ENCODE measurements at regions not wholly inside any gene's neighbourhood (a gene's known extent, or its start where the extent isn't known, plus 50 kb on each side); places are given as distances from the start of the nearest gene placed in this dataset.

GRCh38 chr1:34648501-34648900 lies 106.3 kb upstream of the GJB5 start:
- no TSS peak for BruUV-seq (replicated peaks)
- peaks cover 11% of the 10 kb centered on the region for H3K27me3 ChIP-seq (ENCODE audit: control insufficient read depth, insufficient read depth, low read length)
- no peak overlapping the region for H3K27ac ChIP-seq (ENCODE audit: low read length)
- CTCF ChIA-PET: no interaction called here
- H3K4me3 ChIP-seq (ENCODE audit: low read depth in 2 of 2, low read length in 2 of 2): no peak overlapping the region
- H3K4me1 ChIP-seq (ENCODE audit: control insufficient read depth, insufficient read depth, low read length): no peaks in the 10 kb centered on the region
- POLR2A ChIA-PET: no interaction called here
- TF ChIP-seq CTCF (IDR thresholded peaks at IDR 0.05) (no peak), SIN3A (IDR thresholded peaks at IDR 0.05; ENCODE audit: borderline replicate concordance, insufficient read depth, low read depth, low read length) (no peak), TCF7L2 (IDR thresholded peaks at IDR 0.05; ENCODE audit: low read depth, low read length) (no peak)
- no peaks in the 10 kb centered on the region for H3K9me3 ChIP-seq (ENCODE audit: control insufficient read depth, insufficient read depth, low read depth, low read length)
- DNase-seq (ENCODE audit: low read depth, low spot score) (no peak), ATAC-seq (no peak)
- H3K36me3 ChIP-seq (ENCODE audit: control insufficient read depth, insufficient read depth, low read length): no peaks in the 10 kb centered on the region
- in situ Hi-C loops (cut with HindIII; ENCODE audit: low pct_unique_long_range_greater_than_20kb, low sequenced_read_pairs): no loop called here
- intact Hi-C loops (cut with micrococcal nuclease; ENCODE audit: unreplicated experiment): no loop called here

- Histone ChIP-seq H3K4me3 (ENCODE audit: low read depth in 2 of 2, low read length in 2 of 2) (no peak overlapping the region), H3K27ac (ENCODE audit: low read length) (no peak overlapping the region), H3K36me3 (ENCODE audit: control insufficient read depth, insufficient read depth, low read length) (no peaks in the 10 kb centered on the region), H3K4me1 (ENCODE audit: control insufficient read depth, insufficient read depth, low read length) (no peaks in the 10 kb centered on the region), H3K27me3 (ENCODE audit: control insufficient read depth, insufficient read depth, low read length) (peaks cover 11% of the 10 kb centered on the region), H3K9me3 (ENCODE audit: control insufficient read depth, insufficient read depth, low read depth, low read length) (no peaks in the 10 kb centered on the region)
- DNase-seq (ENCODE audit: low read depth, low spot score) (no peak), ATAC-seq (no peak)
- intact Hi-C loops (cut with micrococcal nuclease; ENCODE audit: unreplicated experiment): no loop called here
- ChIA-PET POLR2A (no interaction called here), CTCF (no interaction called here)
- in situ Hi-C loops (cut with HindIII; ENCODE audit: low pct_unique_long_range_greater_than_20kb, low sequenced_read_pairs): no loop called here
- no TSS peak for BruUV-seq (replicated peaks)
- TF ChIP-seq POLR2AphosphoS5 (IDR thresholded peaks at IDR 0.05; ENCODE audit: low read depth, low read length) (no peak), REST (IDR thresholded peaks at IDR 0.05; ENCODE audit: insufficient read depth in 1 of 2, low read depth in 2 of 2, low read length in 1 of 2) (no peak), TCF7L2 (IDR thresholded peaks at IDR 0.05; ENCODE audit: low read depth, low read length) (no peak), CTCF (IDR thresholded peaks at IDR 0.05) (no peak), SIN3A (IDR thresholded peaks at IDR 0.05; ENCODE audit: borderline replicate concordance, insufficient read depth, low read depth, low read length) (no peak)
These were observed 104.8 kb upstream of the GJB5 start for GRCh38 chr1:34650090-34650489.

- ChIA-PET POLR2A (no interaction called here), CTCF (no interaction called here)
- H3K27ac ChIP-seq (ENCODE audit: low read length): no peak overlapping the region
- no peak overlapping the region for H3K4me3 ChIP-seq (ENCODE audit: low read depth in 2 of 2, low read length in 2 of 2)
- H3K4me1 ChIP-seq (ENCODE audit: control insufficient read depth, insufficient read depth, low read length): no peaks in the 10 kb centered on the region
- peaks cover 11% of the 10 kb centered on the region for H3K27me3 ChIP-seq (ENCODE audit: control insufficient read depth, insufficient read depth, low read length)
- no peaks in the 10 kb centered on the region for H3K9me3 ChIP-seq (ENCODE audit: control insufficient read depth, insufficient read depth, low read depth, low read length)
- ATAC-seq (no peak), DNase-seq (ENCODE audit: low read depth, low spot score) (no peak)
- H3K36me3 ChIP-seq (ENCODE audit: control insufficient read depth, insufficient read depth, low read length): no peaks in the 10 kb centered on the region
- no TSS peak for BruUV-seq (replicated peaks)
- TF ChIP-seq TCF7L2 (IDR thresholded peaks at IDR 0.05; ENCODE audit: low read depth, low read length) (no peak), REST (IDR thresholded peaks at IDR 0.05; ENCODE audit: insufficient read depth in 1 of 2, low read depth in 2 of 2, low read length in 1 of 2) (no peak)
- in situ Hi-C loops (cut with HindIII; ENCODE audit: low pct_unique_long_range_greater_than_20kb, low sequenced_read_pairs) (no loop called here), intact Hi-C loops (cut with micrococcal nuclease; ENCODE audit: unreplicated experiment) (no loop called here)
These were observed 104.0 kb upstream of the GJB5 start for GRCh38 chr1:34650800-34651199.

Data from Panc1 (cell line).